HepG2 (cell line): ENCODE measurements at regions not wholly inside any gene's neighbourhood (a gene's known extent, or its start where the extent isn't known, plus 50 kb on each side); places are given as distances from the start of the nearest gene placed in this dataset.
A peak's percentile ranks its signal among the peaks of the same experiment; 100 is the strongest.

Source experiments
- ATAC-seq: fragments of 200-7000 bp; cut with Tn5 transposase; 3 replicates; pipeline ENCODE4 v1.9.1; 2020; ENCODE audit warnings: mild to moderate bottlenecking, moderate library complexity
- BruUV-seq: library from RNA; stranded (reverse); fragments of 400-500 nt; replicated peaks from 2 replicates; lab custom pipeline; 2021; lab: Mats Ljungman, UMichigan
- CTCF ChIA-PET: fragments of 300-600 bp; formaldehyde crosslinking; extraction: SDS; loops from one replicate; lab custom pipeline; 2021; ENCODE audit warnings: low total read pairs, inconsistent platforms, low intra/inter-chr PET ratio; lab: Yijun Ruan, JAX
- POLR2A ChIA-PET: fragments of 350-600 bp; sonication (Branson Sonifier 250); formaldehyde crosslinking; loops from one replicate; lab custom pipeline; 2020; ENCODE audit warnings: antibody characterized with exemption, inconsistent platforms; lab: Yijun Ruan, JAX
- DNase-seq: peaks from one replicate; pipeline ENCODE4 v3.0.0-alpha.2; 2015; ENCODE audit warnings: low spot score
- FAIRE-seq: peaks from 3 replicates; lab custom pipeline; 2011; peaks lifted over from hg19 to GRCh38; lab: Jason Lieb, UNC
- H2AFZ ChIP-seq: one replicate; pipeline ENCODE4 v1.6.1; 2011; ENCODE audit warnings: low read length, inconsistent platforms
- H3K27ac ChIP-seq: fragments of 300-600 bp; 3 replicates; pipeline ENCODE4 v1.8.0; 2011; ENCODE audit warnings: mixed run types, mild to moderate bottlenecking, mixed read lengths, low read length, inconsistent platforms; ENCODE audit not compliant: insufficient read depth; ENCODE audit errors: extremely low read length
- H3K27me3 ChIP-seq, 2 experiments: fragments of 200-600 bp in 1 of 2; 2 replicates in 1 of 2; 3 replicates in 1 of 2; pipeline versions ENCODE4 v1.6.0 to v1.8.0; 2011; ENCODE audit warnings: low read length in 2 of 2, mild to moderate bottlenecking in 2 of 2, moderate library complexity in 2 of 2, inconsistent platforms in 1 of 2; ENCODE audit not compliant: insufficient read depth in 2 of 2, control insufficient read depth in 1 of 2
- H3K36me3 ChIP-seq, 2 experiments: fragments of 200-600 bp in 1 of 2; replicated peaks in 1 of 2; 2 replicates in 1 of 2; 3 replicates in 1 of 2; pipeline versions ENCODE4 v1.5.1 to v1.8.0; 2011; ENCODE audit warnings: low read length in 2 of 2, inconsistent platforms in 1 of 2; ENCODE audit not compliant: insufficient read depth in 2 of 2, control insufficient read depth in 1 of 2
- H3K4me1 ChIP-seq: 2 replicates; pipeline ENCODE4 v1.5.1; 2012; ENCODE audit warnings: low read length, inconsistent platforms; ENCODE audit not compliant: insufficient read depth
- H3K4me2 ChIP-seq: 2 replicates; pipeline ENCODE4 v1.6.0; 2011; ENCODE audit warnings: low read depth, low read length, inconsistent platforms
- H3K4me3 ChIP-seq, 3 experiments: fragments of 200-600 bp in 1 of 3; sonication (generic), shearing (Covaris generic) in 1 of 3; replicated peaks in 1 of 3; 2 replicates each; pipeline ENCODE4 v1.5.1; 2011 to 2016; ENCODE audit warnings: low read length in 3 of 3, inconsistent platforms in 2 of 3, low read depth in 2 of 3, mild to moderate bottlenecking in 2 of 3, control low read depth in 1 of 3, mixed read lengths in 1 of 3; ENCODE audit not compliant: insufficient read depth in 1 of 3
- H3K79me2 ChIP-seq: one replicate; pipeline ENCODE4 v1.6.1; 2011; ENCODE audit warnings: low read length, inconsistent platforms; ENCODE audit not compliant: insufficient read depth
- H3K9ac ChIP-seq: 2 replicates; pipeline ENCODE4 v1.6.0; 2011; ENCODE audit warnings: mild to moderate bottlenecking, low read depth, low read length, inconsistent platforms; ENCODE audit not compliant: insufficient read depth
- H3K9me3 ChIP-seq: 2 replicates; pipeline ENCODE4 v1.5.1; 2012; ENCODE audit warnings: mild to moderate bottlenecking, low read length
- H4K20me1 ChIP-seq: 2 replicates; pipeline ENCODE4 v1.6.0; 2011; ENCODE audit warnings: inconsistent platforms, mild to moderate bottlenecking, low read length, moderate library complexity; ENCODE audit not compliant: insufficient read depth
- RAD21 ChIP-seq: fragments of 450-650 bp; formaldehyde crosslinking; IDR thresholded peaks from 2 replicates; pipeline ENCODE4 v1.5.0; 2020; ENCODE audit warnings: mild to moderate bottlenecking
- RARA ChIP-seq: IDR thresholded peaks from 2 replicates; pipeline ENCODE4 v1.6.1; 2016; ENCODE audit warnings: missing genetic modification reagents, missing compliant biosample characterization
- TEAD3 ChIP-seq: optimal IDR thresholded peaks from 2 replicates; pipeline ENCODE3; 2016; ENCODE audit warnings: borderline replicate concordance
- ZFX ChIP-seq: sonication (generic); formaldehyde crosslinking; IDR thresholded peaks from 2 replicates; pipeline ENCODE4 v1.4.0; 2020; ENCODE audit warnings: mild to moderate bottlenecking, low read depth, missing genetic modification reagents, moderate library complexity
- ZNF331 ChIP-seq: sonication (generic); formaldehyde crosslinking; IDR thresholded peaks from 2 replicates; pipeline ENCODE4 v1.4.0; 2020; ENCODE audit warnings: missing genetic modification reagents
- ZNF564 ChIP-seq: sonication (generic); formaldehyde crosslinking; IDR thresholded peaks from 2 replicates; pipeline ENCODE4 v1.8.1; 2023; ENCODE audit warnings: mild to moderate bottlenecking, missing genetic modification reagents
- ZNF891 ChIP-seq: sonication (generic); formaldehyde crosslinking; IDR thresholded peaks from 2 replicates; pipeline ENCODE4 v1.5.0; 2020; ENCODE audit warnings: mild to moderate bottlenecking, missing genetic modification reagents
- WGBS: methylation state at CpG from one replicate; pipeline ENCODE4 v1.1.6; 2017; ENCODE audit warnings: low lambda C conversion rate; 5-methylcytosine and 5-hydroxymethylcytosine counted together
- in situ Hi-C: cut with HindIII; loops from 2 replicates; pipeline ENCODE4 v1.10.0; 2017; ENCODE audit warnings: low pct_unique_long_range_greater_than_20kb; ENCODE audit not compliant: extremely low pct_ligation_motif_present
- intact Hi-C: fragments of 100-400 bp; cut with micrococcal nuclease; formaldehyde crosslinking; loops from one replicate; pipeline ENCODE4 v1.10.0; 2022; ENCODE audit not compliant: unreplicated experiment
- TF ChIP-seq, protein P1 (sequence below): IDR thresholded peaks from 2 replicates; pipeline ENCODE4 v1.6.1; 2016; ENCODE audit warnings: missing genetic modification reagents, missing compliant biosample characterization

DNA sequence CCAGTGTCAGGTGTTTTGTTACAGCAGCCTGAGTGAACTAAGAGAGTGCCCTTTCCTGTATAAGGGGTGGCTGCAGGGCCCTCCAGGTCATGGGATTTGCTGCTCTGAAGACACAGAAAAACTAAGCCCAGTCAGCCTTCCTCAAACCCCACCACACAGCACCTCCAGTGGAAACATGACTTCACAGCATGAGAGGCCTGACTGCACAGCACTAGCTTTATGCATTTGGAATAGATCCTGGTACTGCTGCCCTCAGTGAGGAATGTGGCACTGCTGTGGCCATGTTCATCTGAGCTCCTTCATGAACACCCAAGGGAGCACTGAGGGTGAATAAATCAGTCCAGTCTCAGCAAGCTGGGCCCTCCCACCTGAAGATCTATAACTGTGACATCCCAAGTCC, 296.1 kb upstream of the FOXQ1 start (continued):
- TF ChIP-seq RAD21 (CRISPR knock-in tag) (0 out of 2 replicates have a peak, but pooled peaks have one; percentile 43), ZFX (CRISPR knock-in tag) (no peak), ZNF891 (CRISPR knock-in tag) (no peak), ZNF331 (CRISPR knock-in tag) (0 out of 2 replicates have a peak, but pooled peaks have one; percentile 16), TEAD3 (peak; percentile 45)
- TF ChIP-seq, protein P1, sequence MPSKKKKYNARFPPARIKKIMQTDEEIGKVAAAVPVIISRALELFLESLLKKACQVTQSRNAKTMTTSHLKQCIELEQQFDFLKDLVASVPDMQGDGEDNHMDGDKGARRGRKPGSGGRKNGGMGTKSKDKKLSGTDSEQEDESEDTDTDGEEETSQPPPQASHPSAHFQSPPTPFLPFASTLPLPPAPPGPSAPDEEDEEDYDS (CRISPR knock-in tag) = 0 out of 2 replicates have a peak, but pooled peaks have one; percentile 16

DNA sequence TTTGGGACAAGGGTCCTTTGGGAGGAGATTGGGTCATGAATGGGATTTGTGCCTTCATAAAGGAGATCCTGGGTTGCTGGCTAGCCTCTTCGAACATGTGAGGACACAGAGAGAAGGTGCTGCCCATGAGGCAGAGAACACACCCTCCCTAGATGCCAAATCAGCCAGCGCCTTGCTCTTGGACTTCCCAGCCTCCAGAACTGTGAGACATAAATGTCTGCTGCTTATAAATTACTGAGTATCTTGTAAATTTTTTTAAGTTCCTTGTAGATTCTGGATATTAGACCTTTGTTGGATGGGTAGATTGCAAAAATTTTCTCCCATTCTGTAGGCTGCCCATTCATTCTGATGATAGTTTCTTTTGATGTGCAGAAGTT, 297.5 kb upstream of the FOXQ1 start:
- H3K27ac ChIP-seq = no peak overlapping the region
- ATAC-seq (no peak), DNase-seq (no peak), FAIRE-seq (no peak)
- no peak overlapping the region for H3K4me2 ChIP-seq
- no peaks in the 10 kb centered on the region for H3K79me2 ChIP-seq
- H3K9ac ChIP-seq = no peak overlapping the region
- CTCF ChIA-PET = no interaction called here
- no peak overlapping the region for H2AFZ ChIP-seq
- H3K9me3 ChIP-seq = peaks cover 6% of the 10 kb centered on the region; the same call in 1 of the 2 replicates
- H3K4me3 ChIP-seq = no peak overlapping the region
- intact Hi-C loops (no loop called here), in situ Hi-C loops (no loop called here)
- POLR2A ChIA-PET = no interaction called here
- 41% methylated on average over 2 of the region's 2 CpGs for WGBS
- H3K27me3 ChIP-seq = no peaks in the 10 kb centered on the region
- TF ChIP-seq RARA (CRISPR knock-in tag) (no peak), ZNF564 (CRISPR knock-in tag) (peak; percentile 92; the same call in 1 of the 2 replicates)
- H4K20me1 ChIP-seq = no peaks in the 10 kb centered on the region
- no peaks in the 10 kb centered on the region for H3K4me1 ChIP-seq
- BruUV-seq = no TSS peak
- no peaks in the 10 kb centered on the region for H3K36me3 ChIP-seq
